LNCaP clone FGC (cell line): ENCODE measurements at regions not wholly inside any gene's neighbourhood (a gene's known extent, or its start where the extent isn't known, plus 50 kb on each side); places are given as distances from the start of the nearest gene placed in this dataset.

Source experiments
- DNase-seq: peaks from one replicate; pipeline ENCODE4 v3.0.0-alpha.2; 2011; ENCODE audit warnings: low read depth
- H3K4me3 ChIP-seq: 2 replicates; pipeline ENCODE4 v1.5.1; 2011; ENCODE audit warnings: mild to moderate bottlenecking, low read depth, low read length, control low read depth
- TF ChIP-seq, protein P1 (sequence below): IDR thresholded peaks from 2 replicates; pipeline ENCODE4 v1.5.1; 2012; ENCODE audit warnings: mild to moderate bottlenecking; ENCODE audit not compliant: control insufficient read depth, insufficient read depth; ENCODE audit errors: extremely low read depth

- no peak for DNase-seq
- H3K4me3 ChIP-seq = no peak overlapping the region
- TF ChIP-seq, protein P1, sequence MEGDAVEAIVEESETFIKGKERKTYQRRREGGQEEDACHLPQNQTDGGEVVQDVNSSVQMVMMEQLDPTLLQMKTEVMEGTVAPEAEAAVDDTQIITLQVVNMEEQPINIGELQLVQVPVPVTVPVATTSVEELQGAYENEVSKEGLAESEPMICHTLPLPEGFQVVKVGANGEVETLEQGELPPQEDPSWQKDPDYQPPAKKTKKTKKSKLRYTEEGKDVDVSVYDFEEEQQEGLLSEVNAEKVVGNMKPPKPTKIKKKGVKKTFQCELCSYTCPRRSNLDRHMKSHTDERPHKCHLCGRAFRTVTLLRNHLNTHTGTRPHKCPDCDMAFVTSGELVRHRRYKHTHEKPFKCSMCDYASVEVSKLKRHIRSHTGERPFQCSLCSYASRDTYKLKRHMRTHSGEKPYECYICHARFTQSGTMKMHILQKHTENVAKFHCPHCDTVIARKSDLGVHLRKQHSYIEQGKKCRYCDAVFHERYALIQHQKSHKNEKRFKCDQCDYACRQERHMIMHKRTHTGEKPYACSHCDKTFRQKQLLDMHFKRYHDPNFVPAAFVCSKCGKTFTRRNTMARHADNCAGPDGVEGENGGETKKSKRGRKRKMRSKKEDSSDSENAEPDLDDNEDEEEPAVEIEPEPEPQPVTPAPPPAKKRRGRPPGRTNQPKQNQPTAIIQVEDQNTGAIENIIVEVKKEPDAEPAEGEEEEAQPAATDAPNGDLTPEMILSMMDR = no peak
Observed at GRCh38 chrX:69070949-69071650, 94.2 kb downstream of the PJA1 start.

DNA sequence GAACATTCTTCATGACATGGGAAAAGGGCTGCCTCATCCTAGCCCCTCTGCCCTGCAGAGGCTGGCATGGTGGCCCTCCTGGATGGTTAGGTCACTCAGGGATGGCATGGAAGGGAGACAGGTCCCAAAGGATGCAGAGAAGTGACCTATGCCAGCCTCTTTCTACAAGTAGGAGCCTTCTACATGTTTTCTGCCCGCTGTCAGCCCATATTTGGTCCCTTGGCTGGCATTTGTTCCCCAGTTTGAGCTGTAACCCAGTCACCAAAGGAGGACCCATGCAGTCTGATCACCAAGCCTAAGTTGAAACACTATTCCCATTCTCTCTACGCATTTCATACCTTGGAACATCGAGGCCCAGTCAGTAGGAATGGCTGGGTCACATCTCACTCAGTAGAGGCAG is 95.4 kb downstream of the PJA1 start:
- TF ChIP-seq, protein P1 = no peak
- no peak for DNase-seq
- H3K4me3 ChIP-seq = no peak overlapping the region

- no peak overlapping the region for H3K4me3 ChIP-seq
- no peak for DNase-seq
- TF ChIP-seq, protein P1 = no peak
Observed at GRCh38 chrX:69069086-69069445, 96.2 kb downstream of the PJA1 start.

- TF ChIP-seq, protein P1 = no peak
- no peak for DNase-seq
- no peak overlapping the region for H3K4me3 ChIP-seq
Observed at GRCh38 chrX:69068301-69069085, 96.8 kb downstream of the PJA1 start.

- DNase-seq = no peak
- TF ChIP-seq, protein P1 = no peak
- no peak overlapping the region for H3K4me3 ChIP-seq
Observed at GRCh38 chrX:69067841-69068240, 97.4 kb downstream of the PJA1 start.

DNA sequence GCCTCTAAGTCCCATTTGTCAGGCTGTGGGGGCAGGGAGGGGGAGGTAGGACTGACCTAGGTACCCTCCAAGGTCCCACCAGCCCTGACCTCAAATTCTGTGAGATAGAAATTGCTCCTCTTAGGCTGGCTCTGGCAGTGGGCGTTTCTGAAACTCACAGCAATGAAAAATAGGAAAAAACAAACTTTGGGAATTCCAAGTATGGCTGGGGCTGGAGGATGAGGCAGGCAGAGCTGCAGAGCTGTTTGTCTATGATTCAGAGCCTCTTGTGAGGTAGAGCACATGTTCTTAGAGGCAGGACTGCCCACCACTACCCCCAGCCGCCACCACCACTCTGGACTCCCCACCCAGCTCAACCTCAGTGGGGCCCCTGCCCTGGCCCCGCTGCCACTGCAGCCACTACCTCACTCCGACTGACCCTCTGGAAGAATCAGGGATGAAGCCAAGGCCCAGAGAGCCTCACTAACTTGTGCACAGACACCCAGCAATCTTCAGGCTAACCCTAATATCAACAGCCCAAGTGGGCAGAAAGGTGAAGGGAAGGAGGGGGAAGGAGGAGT is 98.2 kb downstream of the PJA1 start:
- no peak overlapping the region for H3K4me3 ChIP-seq
- no peak for DNase-seq
- TF ChIP-seq, protein P1 = no peak
